ENCODE measurements at regions not wholly inside any gene's neighbourhood (a gene's known extent, or its start where the extent isn't known, plus 50 kb on each side); places are given as distances from the start of the nearest gene placed in this dataset.

GRCh38 chr10:55203874-55204273 lies 402.8 kb upstream of the PCDH15 start:
- TF ChIP-seq CTCF (IDR thresholded peaks at IDR 0.05) (no peak), ZMAT4 (CRISPR knock-in tag; IDR thresholded peaks at IDR 0.05) (no peak), CREM (CRISPR knock-in tag; IDR thresholded peaks at IDR 0.05) (no peak), PREB (CRISPR knock-in tag; IDR thresholded peaks at IDR 0.05; ENCODE audit: borderline replicate concordance) (no peak), ZNF423 (CRISPR knock-in tag; IDR thresholded peaks at IDR 0.05) (no peak), FOXJ3 (CRISPR knock-in tag; IDR thresholded peaks at IDR 0.05; ENCODE audit: borderline replicate concordance) (no peak), ATF1 (CRISPR knock-in tag; IDR thresholded peaks at IDR 0.05) (no peak), NR2C2 (CRISPR knock-in tag; IDR thresholded peaks at IDR 0.05) (no peak), CREB1 (CRISPR knock-in tag; IDR thresholded peaks at IDR 0.05) (no peak), NR3C1 (CRISPR knock-in tag; conservative IDR thresholded peaks at IDR 0.05; ENCODE audit: low read depth) (no peak), ZNF263 (CRISPR knock-in tag; IDR thresholded peaks at IDR 0.05; ENCODE audit: low read depth) (no peak), IRF2 (CRISPR knock-in tag; IDR thresholded peaks at IDR 0.05; ENCODE audit: borderline replicate concordance, low read depth) (no peak), ATF2 (CRISPR knock-in tag; IDR thresholded peaks at IDR 0.05; ENCODE audit: borderline replicate concordance, low read depth) (no peak), ZNF396 (CRISPR knock-in tag; IDR thresholded peaks at IDR 0.05; ENCODE audit: borderline replicate concordance) (no peak)

All from WTC11 (cell line).